Upper lobe of right lung (tissue), 1 donor: ENCODE measurements at regions not wholly inside any gene's neighbourhood (a gene's known extent, or its start where the extent isn't known, plus 50 kb on each side); places are given as distances from the start of the nearest gene placed in this dataset.

Experiments used
- ATAC-seq: fragments of 200-7000 bp; cut with Tn5 transposase; one replicate; pipeline ENCODE4 v1.9.1; 2020; ENCODE audit warnings: mild to moderate bottlenecking, moderate library complexity
- DNase-seq: peaks from one replicate; pipeline ENCODE4 v3.0.0-alpha.2; 2020
- H3K27ac ChIP-seq: fragments of 200-600 bp; one replicate; pipeline ENCODE4 v1.8.0; 2022
- H3K27me3 ChIP-seq: fragments of 200-600 bp; one replicate; pipeline ENCODE4 v1.8.0; 2022; ENCODE audit warnings: mild to moderate bottlenecking
- H3K36me3 ChIP-seq: fragments of 200-600 bp; one replicate; pipeline ENCODE4 v1.8.0; 2022
- H3K4me1 ChIP-seq: fragments of 200-600 bp; one replicate; pipeline ENCODE4 v1.8.0; 2022
- H3K4me3 ChIP-seq: fragments of 200-600 bp; one replicate; pipeline ENCODE4 v1.8.0; 2022; ENCODE audit warnings: mild to moderate bottlenecking
- H3K9me3 ChIP-seq: fragments of 200-600 bp; one replicate; pipeline ENCODE4 v1.8.0; 2022
- intact Hi-C: fragments of 100-400 bp; cut with DNase I; formaldehyde crosslinking; loops from one replicate; pipeline ENCODE4 v1.11.0; 2022
- TF ChIP-seq, protein P1 (sequence below): fragments of 200-600 bp; IDR thresholded peaks from one replicate; pipeline ENCODE4 v1.8.0; 2022; ENCODE audit warnings: antibody characterized with exemption
- donor health status: DM: no; HTN: yes; CAD: no; lungs with severe emphysema.

DNA sequence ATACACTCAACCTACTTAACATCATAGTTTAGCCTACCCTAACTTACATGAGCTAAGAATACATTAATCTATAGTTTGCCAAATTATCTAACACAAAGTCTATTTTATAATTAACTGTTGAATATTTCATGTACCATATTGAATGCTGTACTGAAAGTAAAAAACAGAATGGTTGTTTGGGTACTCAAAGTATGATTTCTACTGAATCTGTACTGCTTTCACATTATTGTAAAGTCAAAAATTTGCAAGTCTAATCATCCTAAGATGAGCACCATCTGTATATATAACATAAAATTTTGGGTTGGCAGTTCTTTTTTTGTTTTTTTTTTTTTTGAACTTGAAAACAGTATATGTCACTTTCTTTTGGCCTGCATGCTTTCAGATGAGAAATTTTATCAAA, 1212.6 kb downstream of the SLITRK5 start:
- H3K27me3 ChIP-seq: no peaks in the 10 kb centered on the region
- intact Hi-C loops: no loop called here
- TF ChIP-seq, protein P1, sequence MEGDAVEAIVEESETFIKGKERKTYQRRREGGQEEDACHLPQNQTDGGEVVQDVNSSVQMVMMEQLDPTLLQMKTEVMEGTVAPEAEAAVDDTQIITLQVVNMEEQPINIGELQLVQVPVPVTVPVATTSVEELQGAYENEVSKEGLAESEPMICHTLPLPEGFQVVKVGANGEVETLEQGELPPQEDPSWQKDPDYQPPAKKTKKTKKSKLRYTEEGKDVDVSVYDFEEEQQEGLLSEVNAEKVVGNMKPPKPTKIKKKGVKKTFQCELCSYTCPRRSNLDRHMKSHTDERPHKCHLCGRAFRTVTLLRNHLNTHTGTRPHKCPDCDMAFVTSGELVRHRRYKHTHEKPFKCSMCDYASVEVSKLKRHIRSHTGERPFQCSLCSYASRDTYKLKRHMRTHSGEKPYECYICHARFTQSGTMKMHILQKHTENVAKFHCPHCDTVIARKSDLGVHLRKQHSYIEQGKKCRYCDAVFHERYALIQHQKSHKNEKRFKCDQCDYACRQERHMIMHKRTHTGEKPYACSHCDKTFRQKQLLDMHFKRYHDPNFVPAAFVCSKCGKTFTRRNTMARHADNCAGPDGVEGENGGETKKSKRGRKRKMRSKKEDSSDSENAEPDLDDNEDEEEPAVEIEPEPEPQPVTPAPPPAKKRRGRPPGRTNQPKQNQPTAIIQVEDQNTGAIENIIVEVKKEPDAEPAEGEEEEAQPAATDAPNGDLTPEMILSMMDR: no peak

DNA sequence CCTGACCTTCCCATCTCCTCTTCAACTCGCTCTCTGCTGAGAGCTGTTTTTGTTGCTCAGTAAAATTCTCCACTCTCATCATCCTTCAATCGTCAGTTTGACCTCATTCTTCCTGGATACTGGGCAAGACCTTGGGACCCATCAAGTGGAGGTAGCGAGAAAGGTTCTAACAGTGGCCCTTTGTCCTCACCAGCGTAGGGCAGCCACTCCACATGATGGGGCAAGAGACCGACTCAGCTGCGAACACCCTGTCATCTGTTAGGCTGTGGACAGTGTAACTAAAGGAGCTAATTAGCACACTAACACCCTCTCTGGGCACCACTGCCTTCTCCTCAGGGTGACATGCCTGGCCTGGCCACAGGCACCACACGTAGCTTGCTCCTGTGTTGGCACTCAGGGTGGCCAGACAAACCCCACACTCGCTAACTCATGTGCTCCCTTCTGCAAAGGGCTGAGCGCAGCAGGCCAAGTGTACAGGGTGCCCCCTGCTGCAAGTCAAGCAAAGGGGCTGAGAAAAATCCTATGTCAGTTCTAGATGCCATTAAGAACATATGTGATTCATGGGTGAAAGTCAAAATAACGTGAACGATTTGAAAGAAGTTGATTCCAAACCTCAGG, 1216.0 kb downstream of the SLITRK5 start:
- Histone ChIP-seq H3K36me3 (no peaks in the 10 kb centered on the region), H3K27ac (no peak overlapping the region), H3K4me3 (no peak overlapping the region), H3K27me3 (no peaks in the 10 kb centered on the region), H3K4me1 (no peaks in the 10 kb centered on the region), H3K9me3 (no peaks in the 10 kb centered on the region)
- TF ChIP-seq, protein P1: no peak
- ATAC-seq (no peak), DNase-seq (peak; percentile 30)
- intact Hi-C loops: no loop called here

More for the DNA sequence above, 1212.6 kb downstream of the SLITRK5 start:
- Histone ChIP-seq H3K4me3 (no peak overlapping the region), H3K9me3 (no peaks in the 10 kb centered on the region), H3K4me1 (no peaks in the 10 kb centered on the region), H3K36me3 (no peaks in the 10 kb centered on the region), H3K27ac (no peak overlapping the region)
- ATAC-seq (no peak), DNase-seq (no peak)

DNA sequence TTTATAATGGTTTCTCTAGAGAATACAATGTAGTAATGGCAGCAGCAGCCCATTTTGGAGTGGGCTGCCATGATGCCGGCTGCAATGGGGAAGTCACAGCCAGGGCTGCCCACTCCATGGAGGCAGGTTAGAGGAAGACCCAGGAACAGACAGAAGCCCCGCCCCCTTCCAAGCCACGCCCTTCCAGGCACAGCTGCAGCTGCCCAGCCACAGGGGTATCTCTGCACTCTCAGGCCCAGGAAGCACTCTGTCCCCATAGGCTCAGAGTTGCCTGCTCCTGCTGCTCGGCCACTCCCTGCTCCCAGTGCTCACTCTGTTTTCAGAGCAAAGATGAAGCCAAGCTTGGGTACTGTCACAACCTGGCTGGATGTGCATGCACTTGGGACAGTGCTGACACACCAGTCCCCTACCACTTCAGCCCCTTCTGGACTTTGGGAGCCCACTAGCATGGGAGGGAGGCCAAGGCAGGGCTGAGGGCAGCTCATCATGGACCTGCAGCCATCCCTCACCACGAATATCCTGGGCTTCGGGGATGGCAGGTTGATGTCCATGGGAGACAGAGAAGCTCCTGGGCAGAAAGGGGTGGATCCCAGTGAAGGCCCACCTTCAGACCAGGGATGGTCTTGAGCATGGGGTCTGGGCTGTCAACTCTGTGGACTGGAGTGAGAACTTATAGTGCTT, 1224.2 kb downstream of the SLITRK5 start:
- Histone ChIP-seq H3K9me3 (no peaks in the 10 kb centered on the region), H3K36me3 (no peaks in the 10 kb centered on the region), H3K4me3 (no peak overlapping the region), H3K4me1 (no peaks in the 10 kb centered on the region), H3K27me3 (no peaks in the 10 kb centered on the region), H3K27ac (no peak overlapping the region)
- TF ChIP-seq, protein P1: no peak
- DNase-seq (no peak), ATAC-seq (peak; percentile 26)
- intact Hi-C loops: no loop called here

DNA sequence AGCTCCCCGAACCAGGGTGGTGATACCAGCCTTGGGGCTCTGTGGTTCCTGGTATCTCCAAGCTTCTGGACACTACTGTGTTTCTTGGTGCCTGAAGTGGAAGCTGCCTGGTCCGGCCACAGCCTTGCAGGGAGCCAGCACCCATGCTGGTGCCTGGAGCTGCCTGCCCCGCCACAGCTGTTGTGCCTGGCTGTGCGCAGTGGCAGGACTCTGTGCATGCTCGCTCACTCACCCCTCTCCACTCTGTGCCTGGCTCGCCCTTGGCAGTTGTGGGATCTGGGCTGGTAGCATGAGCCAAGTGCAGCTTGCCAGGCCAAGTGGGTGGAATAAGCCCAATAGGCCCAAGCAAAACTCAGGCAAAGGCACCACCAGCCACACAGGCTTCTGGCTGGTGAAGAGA, 1225.3 kb downstream of the SLITRK5 start:
- intact Hi-C loops: no loop called here
- no peaks in the 10 kb centered on the region for H3K9me3 ChIP-seq
- DNase-seq (no peak), ATAC-seq (peak; percentile 30)
- no peaks in the 10 kb centered on the region for H3K4me1 ChIP-seq
- H3K36me3 ChIP-seq: no peaks in the 10 kb centered on the region
- no peak overlapping the region for H3K4me3 ChIP-seq
- TF ChIP-seq, protein P1: no peak
- no peak overlapping the region for H3K27ac ChIP-seq
- no peaks in the 10 kb centered on the region for H3K27me3 ChIP-seq

DNA sequence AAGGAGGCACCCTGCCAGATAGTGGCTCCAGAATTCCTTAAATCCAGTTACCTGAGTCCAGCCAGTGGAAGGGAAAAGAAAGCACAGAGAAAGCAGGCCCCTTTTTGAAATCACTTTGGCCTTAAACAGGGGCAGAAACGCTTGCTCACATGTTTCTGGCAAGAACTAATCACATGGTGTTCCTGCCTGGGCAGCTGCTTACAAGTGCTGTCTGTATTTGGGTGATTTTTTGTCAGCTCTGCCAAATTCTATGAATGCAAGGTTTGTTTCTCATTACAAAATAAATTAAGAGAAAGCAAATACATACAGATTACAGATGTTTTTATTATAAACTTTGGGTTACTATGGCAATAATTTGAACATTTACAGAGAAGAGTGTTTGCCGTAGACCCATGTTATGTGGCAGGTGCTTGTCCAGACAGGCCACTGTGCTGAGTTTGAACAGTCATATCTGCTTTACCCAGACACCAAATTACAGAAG, 1237.8 kb downstream of the SLITRK5 start:
- Histone ChIP-seq H3K27ac (no peak overlapping the region), H3K9me3 (no peaks in the 10 kb centered on the region), H3K36me3 (no peaks in the 10 kb centered on the region), H3K27me3 (no peaks in the 10 kb centered on the region), H3K4me1 (no peaks in the 10 kb centered on the region), H3K4me3 (no peak overlapping the region)
- no peak for ATAC-seq
- intact Hi-C loops: no loop called here
- TF ChIP-seq, protein P1: no peak
- DNase-seq: no peak
